Karpas-422 (cell line): ENCODE measurements at regions not wholly inside any gene's neighbourhood (a gene's known extent, or its start where the extent isn't known, plus 50 kb on each side); places are given as distances from the start of the nearest gene placed in this dataset.

ENCODE experiments used
- DNase-seq: peaks from one replicate; pipeline ENCODE4 v3.0.0-alpha.2; 2015
- H2AFZ ChIP-seq: fragments of 200-600 bp; sonication (generic); 2 replicates; pipeline ENCODE4 v1.6.1; 2014; ENCODE audit warnings: antibody characterized with exemption, low read length, mixed read lengths
- H3K27ac ChIP-seq: fragments of 200-600 bp; sonication (generic); 2 replicates; pipeline ENCODE4 v1.5.1; 2014; ENCODE audit warnings: mild to moderate bottlenecking, low read length, moderate library complexity
- H3K27me3 ChIP-seq: fragments of 200-600 bp; sonication (generic); 2 replicates; pipeline ENCODE4 v1.6.1; 2014; ENCODE audit warnings: low read length, mixed read lengths
- H3K36me3 ChIP-seq: fragments of 200-600 bp; sonication (generic); 2 replicates; pipeline ENCODE4 v1.6.1; 2014; ENCODE audit warnings: low read length, mixed read lengths; ENCODE audit not compliant: insufficient read depth
- H3K4me1 ChIP-seq: fragments of 200-600 bp; sonication (generic); 2 replicates; pipeline ENCODE4 v1.6.1; 2014; ENCODE audit warnings: mild to moderate bottlenecking, low read length, mixed read lengths
- H3K4me2 ChIP-seq: fragments of 200-600 bp; sonication (generic); 2 replicates; pipeline ENCODE4 v1.6.1; 2014; ENCODE audit warnings: low read length, low read depth, mild to moderate bottlenecking; ENCODE audit not compliant: poor library complexity, severe bottlenecking
- H3K4me3 ChIP-seq: fragments of 200-600 bp; sonication (generic); 2 replicates; pipeline ENCODE4 v1.5.1; 2014; ENCODE audit warnings: mild to moderate bottlenecking, antibody characterized with exemption, low read length, mixed read lengths
- H3K79me2 ChIP-seq: fragments of 200-600 bp; sonication (generic); 2 replicates; pipeline ENCODE4 v1.6.1; 2014; ENCODE audit warnings: mild to moderate bottlenecking, low read length, mixed read lengths
- H3K9ac ChIP-seq: fragments of 200-600 bp; sonication (generic); 2 replicates; pipeline ENCODE4 v1.6.0; 2014; ENCODE audit warnings: low read length
- H3K9me2 ChIP-seq: fragments of 200-600 bp; sonication (generic), shearing (Covaris generic); replicated peaks from 2 replicates; pipeline ENCODE4 v1.6.0; 2014; ENCODE audit warnings: mild to moderate bottlenecking, low read length, moderate library complexity; ENCODE audit not compliant: insufficient read depth
- H3K9me3 ChIP-seq: fragments of 300-700, 200-600 bp; sonication (generic); 2 replicates; pipeline ENCODE4 v1.6.1; 2014; ENCODE audit warnings: low read length, mixed read lengths
- H4K20me1 ChIP-seq: fragments of 200-600 bp; sonication (generic); 2 replicates; pipeline ENCODE4 v1.6.1; 2014; ENCODE audit warnings: mild to moderate bottlenecking, antibody characterized with exemption, low read length, low read depth; ENCODE audit not compliant: insufficient read depth

- H3K79me2 ChIP-seq: no peaks in the 10 kb centered on the region
- no peaks in the 10 kb centered on the region for H3K36me3 ChIP-seq
- no peaks in the 10 kb centered on the region for H3K27me3 ChIP-seq
- H3K4me3 ChIP-seq: no peak overlapping the region
- no peaks in the 10 kb centered on the region for H3K9me2 ChIP-seq
- no peak overlapping the region for H2AFZ ChIP-seq
- H3K4me2 ChIP-seq: no peak overlapping the region
- H4K20me1 ChIP-seq: no peaks in the 10 kb centered on the region
- H3K27ac ChIP-seq: no peak overlapping the region
- DNase-seq: no peak
- H3K9me3 ChIP-seq: no peaks in the 10 kb centered on the region
- no peak overlapping the region for H3K9ac ChIP-seq
- no peaks in the 10 kb centered on the region for H3K4me1 ChIP-seq
Measured at GRCh38 chr18:26794230-26795101, 71.0 kb downstream of the AQP4 start.

- Histone ChIP-seq H3K4me1 (no peaks in the 10 kb centered on the region), H3K27ac (no peak overlapping the region), H3K9ac (no peak overlapping the region), H3K9me2 (no peaks in the 10 kb centered on the region), H3K36me3 (no peaks in the 10 kb centered on the region), H3K9me3 (no peaks in the 10 kb centered on the region), H3K27me3 (no peaks in the 10 kb centered on the region), H2AFZ (no peak overlapping the region), H3K4me3 (no peak overlapping the region), H4K20me1 (no peaks in the 10 kb centered on the region), H3K4me2 (no peak overlapping the region), H3K79me2 (no peaks in the 10 kb centered on the region)
- DNase-seq: no peak
Measured at GRCh38 chr18:26792661-26793060, 72.8 kb downstream of the AQP4 start.

GRCh38 chr18:26791676-26792075 is 73.8 kb downstream of the AQP4 start:
- H3K4me3 ChIP-seq: no peak overlapping the region
- no peaks in the 10 kb centered on the region for H3K4me1 ChIP-seq

GRCh38 chr18:26784599-26784998 is 80.9 kb downstream of the AQP4 start:
- H3K4me1 ChIP-seq: peaks cover 13% of the 10 kb centered on the region
- no peaks in the 10 kb centered on the region for H3K36me3 ChIP-seq
- no peaks in the 10 kb centered on the region for H3K27me3 ChIP-seq
- H3K4me3 ChIP-seq: no peak overlapping the region
- H4K20me1 ChIP-seq: no peaks in the 10 kb centered on the region
- H2AFZ ChIP-seq: no peak overlapping the region
- no peaks in the 10 kb centered on the region for H3K9me3 ChIP-seq
- H3K79me2 ChIP-seq: no peaks in the 10 kb centered on the region
- DNase-seq: peak; percentile 52
- no peaks in the 10 kb centered on the region for H3K9me2 ChIP-seq
- H3K9ac ChIP-seq: no peak overlapping the region
- H3K4me2 ChIP-seq: no peak overlapping the region
- H3K27ac ChIP-seq: no peak overlapping the region

More at GRCh38 chr18:26791676-26792075, 73.8 kb downstream of the AQP4 start:
- H3K79me2 ChIP-seq: no peaks in the 10 kb centered on the region
- no peaks in the 10 kb centered on the region for H3K36me3 ChIP-seq
- no peaks in the 10 kb centered on the region for H3K9me3 ChIP-seq
- no peak overlapping the region for H3K9ac ChIP-seq
- H3K27me3 ChIP-seq: no peaks in the 10 kb centered on the region
- H3K9me2 ChIP-seq: no peaks in the 10 kb centered on the region
- H3K4me2 ChIP-seq: no peak overlapping the region
- no peak overlapping the region for H2AFZ ChIP-seq
- DNase-seq: no peak
- no peak overlapping the region for H3K27ac ChIP-seq
- H4K20me1 ChIP-seq: no peaks in the 10 kb centered on the region

- H3K4me3 ChIP-seq: no peak overlapping the region
- no peaks in the 10 kb centered on the region for H4K20me1 ChIP-seq
- H3K27me3 ChIP-seq: no peaks in the 10 kb centered on the region
- peaks cover 13% of the 10 kb centered on the region for H3K4me1 ChIP-seq
- no peaks in the 10 kb centered on the region for H3K36me3 ChIP-seq
- no peak overlapping the region for H3K27ac ChIP-seq
- no peak overlapping the region for H3K4me2 ChIP-seq
- H3K9me2 ChIP-seq: no peaks in the 10 kb centered on the region
- DNase-seq: no peak
- H3K9ac ChIP-seq: no peak overlapping the region
- no peaks in the 10 kb centered on the region for H3K9me3 ChIP-seq
- no peaks in the 10 kb centered on the region for H3K79me2 ChIP-seq
- no peak overlapping the region for H2AFZ ChIP-seq
Measured at GRCh38 chr18:26783170-26783569, 82.3 kb downstream of the AQP4 start.

- Histone ChIP-seq H3K9me2 (no peaks in the 10 kb centered on the region), H3K4me3 (no peak overlapping the region), H3K9me3 (no peaks in the 10 kb centered on the region), H3K36me3 (no peaks in the 10 kb centered on the region), H4K20me1 (no peaks in the 10 kb centered on the region), H3K9ac (no peak overlapping the region), H3K79me2 (no peaks in the 10 kb centered on the region), H3K27ac (no peak overlapping the region), H3K27me3 (no peaks in the 10 kb centered on the region), H2AFZ (no peak overlapping the region), H3K4me1 (peaks cover 13% of the 10 kb centered on the region), H3K4me2 (no peak overlapping the region)
- no peak for DNase-seq
Measured at GRCh38 chr18:26780520-26781325, 84.8 kb downstream of the AQP4 start.

- H3K27me3 ChIP-seq: no peaks in the 10 kb centered on the region
- no peak overlapping the region for H3K27ac ChIP-seq
- H3K9me3 ChIP-seq: no peaks in the 10 kb centered on the region
- H3K9ac ChIP-seq: no peak overlapping the region
- H3K4me1 ChIP-seq: no peaks in the 10 kb centered on the region
- H3K9me2 ChIP-seq: no peaks in the 10 kb centered on the region
- no peaks in the 10 kb centered on the region for H3K36me3 ChIP-seq
- no peak overlapping the region for H2AFZ ChIP-seq
- DNase-seq: no peak
- no peaks in the 10 kb centered on the region for H3K79me2 ChIP-seq
- H4K20me1 ChIP-seq: no peaks in the 10 kb centered on the region
- H3K4me2 ChIP-seq: no peak overlapping the region
- H3K4me3 ChIP-seq: no peak overlapping the region
Measured at GRCh38 chr18:26778054-26778393, 87.5 kb downstream of the AQP4 start.

- no peaks in the 10 kb centered on the region for H3K79me2 ChIP-seq
- no peak overlapping the region for H3K9ac ChIP-seq
- no peaks in the 10 kb centered on the region for H3K4me1 ChIP-seq
- H3K27me3 ChIP-seq: no peaks in the 10 kb centered on the region
- no peak overlapping the region for H2AFZ ChIP-seq
- no peaks in the 10 kb centered on the region for H3K9me2 ChIP-seq
- DNase-seq: no peak
- H4K20me1 ChIP-seq: no peaks in the 10 kb centered on the region
- no peaks in the 10 kb centered on the region for H3K36me3 ChIP-seq
- no peak overlapping the region for H3K27ac ChIP-seq
- H3K9me3 ChIP-seq: no peaks in the 10 kb centered on the region
- no peak overlapping the region for H3K4me3 ChIP-seq
- H3K4me2 ChIP-seq: no peak overlapping the region
Measured at GRCh38 chr18:26777351-26778053, 88.0 kb downstream of the AQP4 start.
